ENCODE measurements at regions not wholly inside any gene's neighbourhood (a gene's known extent, or its start where the extent isn't known, plus 50 kb on each side); places are given as distances from the start of the nearest gene placed in this dataset.

DNA sequence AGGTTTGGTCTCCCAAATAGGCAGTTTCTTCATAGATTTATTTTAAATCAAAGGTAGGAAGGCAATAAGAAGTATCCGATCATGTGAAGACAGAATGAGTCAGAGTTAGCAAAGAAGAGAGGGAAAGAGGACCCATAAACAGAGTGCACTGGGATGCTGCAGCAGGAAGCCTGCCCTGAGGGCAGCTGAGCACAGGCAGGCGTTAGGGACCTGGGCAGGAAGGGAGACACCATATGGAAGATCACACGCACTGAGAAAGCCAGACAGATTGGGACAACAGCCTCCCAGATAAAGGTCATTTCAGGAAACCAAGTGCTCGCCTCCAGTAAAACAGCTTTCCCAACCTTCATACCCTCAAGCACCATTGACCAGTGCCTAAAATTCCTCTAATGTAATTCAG, 598.0 kb downstream of the EFNB2 start:
- DNase-seq, result no peak

DNA sequence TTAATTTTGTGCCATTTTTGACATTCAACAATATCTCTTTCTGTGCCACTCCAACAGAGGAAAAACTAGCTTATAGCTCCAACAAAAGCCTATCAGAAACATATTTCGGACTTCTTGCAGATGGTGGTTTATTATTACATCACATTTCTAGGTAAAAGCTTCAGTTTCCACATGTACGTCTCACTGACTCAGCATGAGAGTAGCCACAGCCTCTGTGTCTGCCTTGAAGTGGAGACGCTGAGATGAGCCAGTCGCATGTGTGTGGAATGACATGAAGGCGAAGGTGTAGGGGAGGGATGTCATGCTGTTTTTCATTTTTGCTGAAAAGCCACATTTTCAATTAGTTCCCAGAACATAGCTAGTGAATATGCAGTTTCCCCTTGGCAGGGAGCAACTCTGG, 598.6 kb downstream of the EFNB2 start:
- DNase-seq, result no peak

DNA sequence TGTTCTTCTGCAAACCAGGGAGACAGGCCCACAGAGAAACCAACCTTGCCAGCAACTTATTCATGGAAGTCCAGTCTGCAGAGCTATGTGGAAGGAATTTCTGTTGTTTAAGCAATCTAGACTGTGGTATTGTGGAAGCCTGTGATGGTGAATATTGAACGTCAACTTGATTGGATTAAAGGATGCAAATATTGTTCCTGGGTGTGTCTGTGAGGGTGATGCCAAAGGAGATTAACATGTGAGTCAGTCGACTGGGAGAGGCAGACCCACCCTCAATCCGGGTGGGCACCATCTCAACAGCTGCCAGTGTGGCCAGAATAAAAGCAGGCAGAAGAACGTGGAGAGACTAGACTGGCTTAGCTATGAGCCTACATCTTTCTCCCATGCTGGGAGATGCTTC, 606.0 kb downstream of the EFNB2 start:
- no peak for DNase-seq

DNA sequence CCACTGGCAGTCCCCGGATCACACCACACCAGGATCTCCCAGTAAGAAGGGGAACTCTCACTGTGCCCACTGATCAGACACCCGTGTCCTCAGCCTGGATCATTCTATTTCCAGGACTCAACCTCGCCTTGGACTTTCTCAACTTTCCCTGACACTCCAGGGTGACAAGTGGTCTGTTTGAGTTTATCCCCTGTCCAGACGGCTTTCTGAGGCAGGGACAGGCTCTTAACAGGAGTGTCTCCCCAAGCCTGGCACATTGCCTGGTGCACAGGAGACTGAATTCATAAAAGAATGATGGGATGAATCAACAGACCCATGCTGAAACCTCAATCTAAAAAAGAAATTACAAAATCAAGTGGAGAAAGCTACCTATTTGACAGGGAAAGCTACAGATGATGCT, 606.6 kb downstream of the EFNB2 start:
- no peak for DNase-seq

DNA sequence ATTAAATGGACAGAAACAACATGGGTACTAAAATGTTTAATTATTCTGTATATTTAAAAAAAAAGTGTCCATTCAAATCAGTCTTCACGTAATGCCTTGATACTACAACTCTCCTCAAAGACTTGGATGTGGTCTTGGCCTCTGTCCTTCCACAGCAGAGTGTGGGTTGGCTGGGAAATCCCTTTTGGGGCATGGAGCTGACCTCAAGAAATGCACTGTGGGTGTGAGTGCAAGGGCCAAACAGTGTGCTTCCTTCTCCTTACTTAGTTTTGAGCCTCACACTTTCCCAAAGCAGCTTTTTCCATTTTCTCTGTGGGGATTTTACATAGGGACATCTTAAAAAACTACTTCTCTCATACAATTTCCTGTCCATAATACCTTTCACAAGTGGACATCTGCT, 607.4 kb downstream of the EFNB2 start:
- no peak for DNase-seq

DNA sequence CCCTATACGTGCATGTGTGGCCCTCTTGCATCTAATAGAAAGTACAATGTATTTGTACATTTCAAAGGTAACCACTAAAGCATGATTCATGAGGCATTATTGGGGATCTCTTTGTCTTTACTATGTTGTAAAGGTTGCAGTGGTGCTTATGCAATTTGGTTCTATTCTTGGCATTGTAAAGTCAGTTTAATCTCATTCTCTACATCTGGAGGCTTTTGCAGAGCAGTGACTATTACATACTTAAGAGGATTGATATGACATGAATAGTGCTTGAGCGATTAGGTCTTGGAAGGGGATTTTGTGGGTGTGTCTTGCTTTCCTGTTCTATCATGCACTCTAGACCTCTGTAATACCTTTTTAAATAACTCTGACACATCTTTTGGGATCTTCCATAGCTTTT, 610.0 kb downstream of the EFNB2 start:
- DNase-seq, result no peak

DNA sequence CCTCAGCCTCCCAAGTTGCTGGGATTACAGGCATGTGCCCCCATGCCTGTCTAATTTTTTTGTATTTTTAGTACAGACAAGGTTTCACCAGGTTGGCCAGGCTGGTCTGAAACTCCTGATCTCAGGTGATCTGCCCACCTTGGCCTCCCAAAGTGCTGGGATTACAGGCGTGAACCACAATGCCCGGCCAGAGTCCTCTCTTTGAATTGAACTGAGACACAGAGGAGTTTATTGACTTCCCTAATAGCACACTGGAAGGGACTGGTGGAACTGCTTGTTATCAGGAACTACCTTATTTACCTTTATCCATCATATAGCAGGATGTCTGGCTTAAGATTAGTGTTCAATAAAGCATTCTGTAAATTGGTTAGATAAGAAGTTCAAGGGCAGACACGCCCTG, 613.8 kb downstream of the EFNB2 start:
- no peak for DNase-seq

DNA sequence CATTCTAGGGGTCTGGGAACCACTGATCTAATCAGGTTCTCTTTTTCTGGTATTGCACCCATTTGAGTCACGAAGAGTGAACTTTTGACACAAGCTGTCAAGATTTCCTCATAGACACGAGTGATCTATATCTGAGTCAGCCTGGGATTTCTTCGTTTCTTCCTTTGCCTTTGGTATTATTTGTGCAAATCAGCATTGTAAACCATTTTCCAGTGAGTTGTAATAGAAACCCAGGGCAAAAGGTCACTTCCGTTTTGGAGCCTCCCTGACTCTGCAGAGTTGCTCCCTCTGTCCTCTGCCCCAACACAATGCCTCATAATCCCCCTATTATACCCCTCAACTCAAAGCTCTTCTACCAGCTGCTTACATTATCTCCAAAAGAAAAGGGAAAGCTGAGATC, 615.1 kb downstream of the EFNB2 start:
- no peak for DNase-seq

DNA sequence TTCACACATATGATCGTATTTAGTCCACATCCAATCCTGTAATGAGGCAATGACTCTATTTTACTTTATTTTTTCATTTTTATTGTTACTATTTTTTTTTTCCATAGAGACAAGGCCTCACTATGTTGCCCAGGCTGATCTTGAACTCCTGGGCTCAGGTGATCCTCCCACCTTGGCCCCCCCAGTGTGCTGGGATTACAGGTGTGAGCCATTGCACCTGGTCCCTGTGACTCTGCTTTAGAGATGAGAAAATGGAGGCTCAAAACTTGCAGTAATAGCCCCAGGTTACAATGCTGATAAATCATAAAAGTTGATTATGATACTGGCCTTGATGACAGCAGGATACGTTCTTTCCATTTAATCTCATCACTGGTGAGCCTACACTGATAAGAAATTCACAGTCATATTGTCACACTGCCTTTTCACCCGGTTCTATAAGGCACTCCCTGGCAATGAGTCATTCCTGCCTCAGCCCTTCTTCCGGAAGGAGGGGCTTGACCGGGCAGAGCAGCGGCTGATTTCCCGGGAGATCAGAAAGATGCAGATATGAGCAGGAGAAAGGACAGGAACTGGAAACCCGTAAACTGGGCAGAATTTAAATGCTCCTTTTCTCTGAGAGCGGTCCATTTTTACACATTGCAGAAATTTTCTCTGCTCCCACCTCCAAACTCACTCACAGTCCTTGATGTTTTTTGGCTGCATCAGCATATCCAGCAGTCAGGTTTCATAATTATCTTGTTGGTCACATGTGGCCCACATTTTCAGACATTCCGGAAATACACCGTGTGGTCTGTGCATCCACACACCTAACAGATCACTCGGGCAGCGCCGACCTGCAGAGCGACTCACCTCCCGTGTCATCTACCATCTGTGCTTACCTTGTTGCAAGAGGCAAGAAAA, 616.4 kb downstream of the EFNB2 start:
- DNase-seq, result no peak

DNA sequence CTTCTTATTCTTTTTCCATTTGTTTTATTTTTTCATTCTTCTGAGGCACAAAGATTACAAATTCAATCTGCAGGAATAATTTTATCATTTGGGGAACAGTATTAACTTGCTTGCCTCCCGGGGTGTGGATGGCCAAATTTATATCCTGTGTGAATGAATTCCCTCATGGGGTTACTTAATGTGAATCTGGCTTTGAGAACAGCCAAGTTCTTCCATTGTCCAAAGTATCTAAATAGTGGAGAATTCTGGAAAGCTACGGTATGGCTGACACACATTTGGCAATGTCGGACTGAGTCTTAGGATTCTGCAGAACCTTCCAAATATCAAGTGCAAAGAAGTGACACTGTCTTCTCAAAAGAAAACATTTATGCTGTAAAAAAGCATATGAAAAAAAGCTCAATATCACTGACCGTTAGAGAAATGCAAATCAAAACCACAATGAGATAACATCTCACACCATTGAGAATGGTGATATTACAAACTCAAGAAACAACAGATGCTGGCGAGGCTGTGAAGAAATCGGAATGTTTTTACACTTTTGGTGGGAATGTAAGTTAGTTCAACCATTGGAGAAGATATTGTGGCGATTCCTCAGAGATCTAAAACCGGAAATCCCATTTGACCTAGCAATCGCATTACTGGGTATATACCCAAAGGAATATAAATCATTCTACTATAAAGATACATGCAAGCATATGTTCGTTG, 620.2 kb downstream of the EFNB2 start:
- DNase-seq, result no peak

DNA sequence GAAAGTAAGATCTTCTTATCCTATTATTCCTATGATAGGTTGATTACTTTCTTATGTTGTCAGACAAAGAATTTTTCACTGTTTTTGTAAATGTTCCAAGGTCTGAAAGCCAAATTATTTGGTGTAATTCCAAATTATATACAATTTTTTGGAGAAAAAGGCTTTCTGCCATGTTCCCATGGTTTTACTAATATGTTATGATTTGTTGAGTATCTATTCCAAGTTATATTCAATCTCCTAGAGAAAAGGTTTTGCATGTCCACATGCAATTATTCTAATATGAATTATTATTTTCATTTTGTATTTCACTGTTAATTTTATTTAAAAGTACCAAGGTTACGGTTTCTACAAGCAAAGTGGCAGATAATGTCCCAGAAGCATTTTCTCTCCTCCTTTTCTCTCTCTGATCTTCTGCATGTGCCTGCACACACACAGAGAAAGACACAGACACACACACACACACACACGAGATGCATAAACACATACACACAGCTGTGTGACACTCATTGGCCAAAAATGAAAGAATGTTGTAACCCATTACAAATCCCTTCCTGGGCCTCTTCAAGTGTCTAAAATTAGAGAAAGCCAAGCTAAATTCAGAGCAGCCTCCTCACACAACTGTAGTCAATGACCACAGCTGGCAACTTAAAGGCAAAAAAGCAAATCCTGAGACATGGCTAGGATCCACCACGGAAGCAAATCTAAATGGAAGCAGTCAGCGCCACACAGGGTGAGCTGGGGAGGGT, 621.0 kb downstream of the EFNB2 start:
- DNase-seq, result peak; percentile 61 to 62

DNA sequence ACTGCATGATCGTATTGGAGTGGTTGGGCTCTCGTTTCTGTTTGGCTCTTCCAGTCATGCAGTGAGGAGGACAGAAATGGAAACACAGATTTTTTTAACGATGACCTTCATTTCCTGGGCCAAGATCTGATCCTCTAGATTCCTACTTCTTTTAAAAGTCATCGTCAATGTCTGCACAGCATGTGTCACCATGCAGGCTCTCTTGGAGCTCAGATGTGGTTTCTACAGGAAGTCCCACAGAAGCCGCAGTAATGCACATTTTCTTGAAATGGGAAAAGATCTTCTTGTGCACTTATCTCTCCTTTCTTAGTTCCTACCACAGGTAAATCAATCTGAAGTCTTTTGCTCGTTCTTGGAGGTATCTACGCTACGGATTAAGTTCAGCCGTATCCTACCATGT, 626.9 kb downstream of the EFNB2 start:
- no peak for DNase-seq

DNA sequence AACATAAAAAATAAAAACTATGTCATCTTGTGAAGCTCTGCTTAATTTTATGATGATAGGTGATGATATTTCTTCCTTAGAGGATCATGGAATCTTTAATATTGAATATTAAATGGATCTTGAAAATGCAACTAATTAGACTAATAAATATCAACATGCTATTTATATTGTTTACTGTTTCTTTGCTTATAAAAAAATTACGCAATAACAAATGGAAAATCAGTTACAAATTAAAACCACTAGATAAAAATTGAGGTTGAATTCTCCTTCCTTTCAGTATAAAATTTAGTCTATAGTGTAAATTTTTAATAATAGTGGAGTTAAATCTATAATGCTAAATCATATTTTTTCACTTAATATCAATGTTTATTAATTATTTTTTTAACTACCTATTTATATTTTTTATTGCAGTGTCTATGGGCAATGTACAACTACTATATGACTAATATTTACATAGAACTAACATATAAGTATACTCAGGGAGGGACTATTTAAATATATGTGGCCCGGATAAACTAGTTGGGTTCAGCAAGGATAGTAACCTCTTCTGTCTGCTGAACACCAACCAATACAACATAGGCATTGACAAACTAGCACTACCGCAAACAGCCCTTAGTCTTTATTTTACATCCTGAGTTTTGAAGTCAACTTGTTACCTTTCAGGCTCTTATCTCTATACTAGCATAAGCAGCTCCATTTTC, 628.0 kb downstream of the EFNB2 start:
- DNase-seq, result no peak

DNA sequence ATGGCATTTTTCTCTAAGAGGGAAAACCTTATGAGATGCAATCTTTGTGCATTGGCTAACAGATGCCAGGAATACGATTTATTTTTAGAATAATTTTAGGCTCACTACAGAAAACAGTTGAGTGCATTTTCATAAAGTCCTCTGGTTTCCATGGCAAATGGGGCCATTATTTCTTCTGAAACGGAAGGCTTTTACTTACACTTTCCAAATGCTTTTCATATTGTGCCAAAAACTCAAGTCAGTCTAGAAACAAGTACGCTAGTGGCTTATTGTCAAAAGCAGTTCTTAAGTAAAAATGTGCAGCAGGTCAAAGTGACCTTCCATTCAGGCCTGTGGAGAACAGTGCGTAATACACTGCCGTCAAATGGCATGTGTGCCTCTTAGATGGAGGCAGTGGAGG, 628.7 kb downstream of the EFNB2 start:
- DNase-seq, result peak; percentile 29 to 41

DNA sequence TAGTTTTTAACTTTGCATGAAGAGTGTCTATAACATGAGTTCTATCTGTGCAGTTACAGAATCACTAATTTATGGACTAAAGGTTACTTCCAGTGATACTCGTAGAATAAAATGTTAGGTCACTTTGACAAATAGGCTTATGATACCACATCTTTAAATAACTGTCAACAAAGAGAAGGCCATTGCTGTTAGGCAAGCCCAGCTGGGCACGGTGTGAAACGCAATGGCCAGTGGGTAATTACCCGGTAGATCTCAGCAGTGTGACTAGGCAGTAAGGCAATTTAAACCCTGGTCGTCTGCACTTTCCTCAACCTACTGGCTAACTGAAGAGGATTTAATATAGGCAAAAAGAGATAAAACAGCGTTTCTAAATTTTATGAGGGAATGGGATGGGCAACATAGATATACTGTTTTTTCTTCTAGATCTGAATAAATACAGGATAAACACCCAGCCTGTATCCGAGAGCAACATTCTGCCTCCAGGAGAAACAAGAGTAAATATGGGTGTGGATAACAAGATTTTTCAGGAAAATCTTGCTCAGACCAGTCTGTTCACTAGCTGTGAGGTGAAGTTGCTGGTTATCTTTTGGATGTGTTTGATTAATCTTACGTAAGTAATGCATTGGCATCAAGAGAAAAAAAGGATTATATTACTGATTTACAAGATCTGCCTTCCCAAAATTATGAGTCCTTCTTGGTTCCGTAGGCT, 631.3 kb downstream of the EFNB2 start:
- DNase-seq, result no peak

DNA sequence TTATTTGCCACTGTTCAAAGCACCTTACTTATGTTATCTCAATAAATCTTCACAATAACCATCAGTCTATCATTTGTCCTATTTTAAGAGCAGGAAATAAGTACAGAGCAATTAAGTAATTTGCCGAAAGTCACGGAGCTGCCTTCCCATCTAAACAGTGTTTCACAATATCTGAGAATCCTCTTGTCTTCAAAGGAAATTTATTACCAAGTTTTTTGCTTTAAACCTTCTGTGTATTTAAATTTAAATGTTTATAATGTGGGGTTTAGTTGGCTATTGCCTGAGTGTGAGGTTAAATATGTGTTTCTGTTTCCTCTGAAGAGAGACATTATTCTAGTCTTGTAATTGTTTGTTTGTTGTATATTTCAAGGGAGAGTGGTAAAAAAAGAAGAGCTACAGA, 633.1 kb downstream of the EFNB2 start:
- DNase-seq, result no peak

DNA sequence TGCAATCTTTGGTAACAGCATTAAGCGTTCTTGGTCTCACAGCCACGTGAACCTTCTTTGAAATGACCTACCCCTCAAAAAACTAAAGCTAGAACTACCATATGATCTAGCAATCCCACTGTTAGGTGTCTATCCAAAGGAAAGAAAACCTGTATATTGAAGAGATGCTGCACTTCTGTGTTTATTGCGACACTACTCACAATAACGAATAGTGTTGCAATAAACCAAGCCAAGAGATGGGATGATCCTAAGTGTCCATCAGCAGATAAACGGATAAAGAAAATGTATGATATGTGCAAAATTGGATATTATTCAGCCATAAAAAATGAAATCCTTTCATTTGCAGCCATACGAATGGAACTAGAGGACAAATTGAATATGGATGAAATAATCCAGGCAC, 637.9 kb downstream of the EFNB2 start:
- no peak for DNase-seq

DNA sequence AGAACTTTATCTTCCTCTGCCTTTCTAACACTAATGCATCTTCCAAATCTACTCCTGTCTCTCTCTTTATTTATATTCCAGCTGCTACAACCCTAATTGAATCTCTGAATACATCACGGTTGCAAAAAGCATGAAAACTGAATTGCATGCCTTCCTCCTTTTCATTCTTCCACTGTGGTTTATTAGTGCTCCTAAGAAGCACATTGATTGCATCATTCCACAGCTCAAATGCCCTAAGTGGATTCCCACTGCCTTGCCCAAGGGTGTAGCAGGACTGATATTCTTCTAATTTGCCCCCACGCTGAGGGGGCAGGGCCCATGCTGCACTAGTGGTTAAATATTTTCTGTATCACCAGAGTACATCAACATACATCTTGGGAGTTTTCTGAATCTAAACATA, 640.8 kb downstream of the EFNB2 start:
- DNase-seq, result no peak

DNA sequence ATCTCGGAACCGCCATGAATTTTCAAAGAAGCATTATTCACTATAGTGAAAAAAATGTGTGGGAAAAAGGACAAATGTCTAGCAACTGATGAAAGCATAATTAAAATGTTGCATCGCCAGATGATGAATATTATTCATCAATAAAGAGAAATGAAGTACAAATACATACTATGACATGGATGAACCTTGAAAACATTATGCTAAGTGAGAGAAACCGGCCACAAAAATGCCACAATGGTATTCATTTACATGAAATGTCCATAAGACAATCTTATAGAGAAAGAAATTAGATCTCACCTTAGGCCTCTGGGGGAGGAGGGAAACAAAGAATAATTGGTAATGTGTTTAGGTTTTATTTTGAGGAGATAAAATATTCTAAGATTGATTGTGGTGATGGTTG, 645.0 kb downstream of the EFNB2 start:
- DNase-seq, result no peak

DNA sequence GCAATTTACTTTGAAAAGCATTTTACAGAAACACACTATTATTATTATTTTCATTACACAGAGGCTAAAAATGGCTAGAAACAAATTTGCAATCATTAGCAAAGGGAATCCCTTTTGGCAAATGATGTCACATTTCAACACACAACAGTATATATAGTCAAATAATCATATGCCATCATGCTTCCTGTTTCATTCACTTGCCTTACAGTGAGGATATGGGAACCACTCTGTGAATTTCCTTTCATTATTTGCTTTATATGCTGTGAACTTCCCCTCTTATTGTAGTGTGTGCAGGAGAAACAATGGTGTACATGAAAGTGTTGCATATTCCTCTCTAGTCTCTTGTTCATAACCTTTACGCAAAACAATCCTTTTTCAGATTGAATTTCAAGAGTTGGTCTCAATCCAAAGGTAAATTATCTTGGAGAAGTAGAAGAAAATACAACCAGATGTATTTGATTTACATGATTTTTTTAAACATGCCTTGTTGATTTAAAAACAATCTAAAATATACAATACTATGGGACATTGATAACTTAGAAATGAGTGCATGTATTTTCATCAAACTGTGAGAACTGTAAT, 657.3 kb downstream of the EFNB2 start:
- DNase-seq, result no peak

DNA sequence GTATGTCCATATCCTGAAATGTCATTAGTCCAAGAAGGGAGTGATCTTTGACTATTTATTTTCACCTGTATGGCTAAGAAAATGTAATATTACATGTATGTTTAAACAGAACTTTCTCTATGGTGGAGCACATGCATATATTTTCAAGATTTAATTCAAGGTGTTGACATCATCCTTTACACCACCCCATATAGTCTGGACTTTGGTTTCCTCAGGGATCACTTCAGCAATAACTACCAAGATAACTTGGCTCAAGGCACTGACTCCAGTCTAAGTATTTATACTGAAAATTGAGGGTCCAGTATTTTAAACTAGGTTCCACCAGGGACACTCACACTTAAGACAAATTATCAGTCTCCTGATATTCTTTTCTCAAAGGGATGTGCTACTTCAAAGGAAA, 660.6 kb downstream of the EFNB2 start:
- no peak for DNase-seq

All from right lung (tissue), 2 donors.